NOMO-1 treated with dmso at 0.1 percent for 144 hours (cell line): ENCODE measurements at regions not wholly inside any gene's neighbourhood (a gene's known extent, or its start where the extent isn't known, plus 50 kb on each side); places are given as distances from the start of the nearest gene placed in this dataset.
"Not testable (repeated sequence)": the region's sequence is repeated elsewhere in the genome, so short reads cannot be mapped to it uniquely, and the experiment has no call there.

Experiments used
- DNase-seq: peaks from one replicate; lab custom pipeline; 2025; ENCODE audit not compliant: unreplicated experiment; lab: John Stamatoyannopoulos, UW

DNA sequence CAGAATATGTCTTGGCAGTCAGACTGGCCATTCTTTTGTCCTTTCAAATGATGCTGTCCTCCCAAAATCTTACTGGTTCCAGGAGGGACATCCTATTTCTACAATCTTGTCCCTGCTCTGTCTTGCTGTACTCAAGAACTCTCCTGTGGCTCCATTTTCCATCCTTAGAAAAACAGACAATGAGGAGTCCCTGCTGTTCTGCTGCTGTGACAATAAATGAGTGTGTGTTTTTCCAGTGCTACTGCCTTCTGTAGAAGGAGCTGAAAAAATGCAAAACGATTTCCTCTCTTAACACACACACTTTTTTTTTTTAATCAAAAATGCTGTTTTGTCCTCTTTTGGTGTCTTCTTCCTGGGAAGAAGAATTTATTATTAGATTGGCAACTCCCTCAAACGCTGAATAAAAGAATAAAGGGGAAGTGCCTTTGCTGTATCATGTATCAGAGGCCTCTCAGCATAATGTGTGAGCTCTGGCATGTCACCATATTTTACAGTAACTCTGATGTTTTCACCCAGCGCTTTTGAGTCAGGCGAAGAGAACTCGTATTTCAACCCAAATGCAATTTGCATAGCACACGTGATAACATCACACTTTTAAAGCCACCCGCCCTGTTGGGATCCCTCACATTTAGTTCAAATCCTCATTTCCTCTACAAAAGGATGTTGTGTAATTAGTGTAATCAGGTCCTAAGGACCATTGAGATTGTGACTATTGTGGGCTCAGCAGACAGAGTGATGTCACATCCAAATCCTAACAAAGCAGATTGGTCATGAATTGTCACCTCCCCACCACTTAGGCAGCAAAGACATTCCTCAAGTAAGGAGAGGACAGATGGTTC is 496.0 kb upstream of the LARGE1 start:
- no peak for DNase-seq

DNA sequence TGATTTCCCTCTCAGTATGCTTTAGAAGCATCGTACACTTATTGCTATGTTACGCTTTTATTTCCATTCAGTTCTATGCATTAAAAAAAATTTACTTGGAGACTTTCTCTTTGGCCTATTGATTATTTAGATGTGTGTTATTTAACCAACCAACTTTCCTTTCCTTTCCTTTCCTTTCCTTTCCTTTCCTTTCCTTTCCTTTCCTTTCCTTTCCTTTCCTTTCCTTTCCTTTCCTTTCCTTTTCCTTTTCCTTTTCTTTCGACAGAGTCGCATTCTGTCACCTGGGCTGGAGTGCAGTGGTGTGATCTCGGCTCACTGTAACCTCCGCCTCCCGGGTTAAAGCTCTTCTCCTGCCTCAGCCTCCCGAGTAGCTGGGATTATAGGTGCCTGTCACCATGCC is 502.7 kb upstream of the LARGE1 start:
- not testable (repeated sequence) for DNase-seq

DNA sequence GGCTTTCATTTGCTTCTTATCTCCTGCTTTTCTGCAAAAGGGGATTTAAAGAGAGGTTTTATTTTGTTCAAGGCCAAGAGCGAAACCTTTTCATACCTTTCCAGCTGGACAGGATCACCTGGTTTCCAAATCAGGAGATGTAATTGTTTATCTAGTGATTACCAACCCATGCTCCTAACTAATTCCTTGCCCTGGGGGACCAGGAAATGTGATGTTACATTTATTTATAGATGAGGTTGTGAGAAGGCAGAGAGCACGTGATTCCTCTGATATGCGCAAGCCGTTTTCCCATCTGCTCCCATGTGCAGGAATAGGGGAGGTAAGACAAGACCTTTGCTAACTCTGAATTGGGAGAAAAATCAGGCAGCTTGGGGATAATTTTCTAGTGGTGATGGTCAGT is 507.2 kb upstream of the LARGE1 start:
- no peak for DNase-seq

DNA sequence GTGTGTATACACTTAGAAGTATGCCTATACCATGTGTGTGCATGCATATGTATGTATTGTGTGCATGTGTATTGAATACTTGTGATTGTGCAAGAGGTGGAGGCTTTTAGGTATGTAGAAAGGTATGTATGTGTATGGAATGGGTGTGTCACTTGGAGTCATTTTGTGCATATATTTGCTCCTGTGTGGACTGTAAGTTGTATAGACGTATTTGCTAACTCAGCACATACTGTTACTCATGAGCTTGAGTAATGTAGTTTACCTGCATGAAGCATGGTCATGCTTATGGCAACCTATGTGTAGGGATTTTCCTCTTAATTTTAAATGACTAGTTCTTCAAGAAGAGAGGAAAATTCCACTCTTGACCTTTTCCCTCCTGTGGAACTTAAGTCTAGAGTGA is 507.6 kb upstream of the LARGE1 start:
- DNase-seq = no peak

DNA sequence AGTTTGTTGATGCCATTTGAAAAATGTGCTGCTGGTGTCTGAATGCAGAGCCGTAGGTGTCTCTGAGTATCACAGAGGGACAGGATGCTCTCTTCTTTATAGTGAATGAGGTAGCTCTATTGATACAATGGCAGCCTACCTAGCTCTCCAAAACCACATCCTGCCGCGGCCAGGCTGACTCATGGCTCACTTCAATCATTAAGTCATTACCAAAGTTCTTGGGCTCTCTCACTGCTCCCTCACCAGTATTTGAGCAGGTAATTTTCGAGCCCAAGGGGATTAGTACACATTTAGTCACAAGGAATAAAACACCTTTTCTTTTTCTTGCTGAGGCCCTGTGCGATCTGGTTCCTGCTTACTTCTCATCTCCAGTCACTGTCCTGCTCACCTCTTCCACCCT is 509.0 kb upstream of the LARGE1 start:
- DNase-seq = no peak

DNA sequence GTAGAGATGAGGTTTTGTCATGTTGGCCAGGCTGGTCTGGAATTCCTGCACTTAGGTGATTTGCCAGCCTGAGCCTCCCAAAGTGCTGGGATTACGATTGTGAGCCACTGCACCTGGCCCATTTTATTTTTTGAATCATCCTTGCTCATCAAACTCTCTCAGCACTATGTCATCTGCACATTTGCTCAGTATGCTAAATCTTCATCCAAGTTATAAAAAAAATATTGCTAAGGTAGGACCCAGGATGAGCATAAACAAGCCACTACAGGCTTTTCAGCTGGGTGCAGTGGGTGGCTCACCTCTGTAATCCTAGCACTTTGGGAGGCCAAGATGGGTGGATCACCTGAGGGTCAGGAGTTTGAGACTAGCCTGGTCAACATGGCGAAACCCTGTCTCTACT is 510.1 kb upstream of the LARGE1 start:
- DNase-seq = no peak

DNA sequence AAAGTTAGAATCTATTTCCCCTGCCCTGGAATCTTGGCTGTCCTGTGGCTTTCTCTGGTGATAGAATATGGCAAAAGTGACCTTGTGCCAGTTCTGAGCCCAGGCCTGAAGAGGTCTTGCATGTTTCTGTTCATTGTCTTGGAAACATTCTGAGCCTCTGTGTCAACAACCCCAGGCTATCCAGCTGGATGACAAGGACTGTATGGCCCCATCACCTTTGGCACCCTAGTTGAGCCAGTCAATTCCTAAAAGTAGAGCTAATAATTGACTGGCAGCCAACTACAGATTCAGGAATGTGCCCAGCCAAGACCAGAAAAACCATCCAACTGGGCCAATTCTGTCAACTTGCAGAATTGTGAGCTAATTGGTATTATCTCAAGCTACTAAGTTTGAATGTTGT is 514.1 kb upstream of the LARGE1 start:
- no peak for DNase-seq

DNA sequence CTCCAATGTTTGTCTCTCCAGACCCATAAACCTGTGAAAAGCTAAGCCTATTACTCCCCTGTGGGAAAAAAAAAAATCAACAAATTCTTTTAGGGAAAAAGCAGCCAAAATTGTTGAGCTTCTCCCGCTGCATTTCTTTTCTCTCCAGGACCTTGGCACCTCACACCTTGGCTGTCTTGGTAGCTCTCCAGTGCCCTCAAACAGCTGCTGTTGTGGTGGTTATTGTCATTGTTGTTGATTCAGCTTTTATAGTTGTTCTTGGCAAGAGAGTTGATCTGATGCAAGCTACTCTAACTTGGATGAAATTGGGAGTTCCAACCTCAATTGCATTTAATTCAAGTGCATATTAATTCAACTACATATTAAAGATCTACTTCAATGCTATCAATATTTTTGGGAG is 516.9 kb upstream of the LARGE1 start:
- no peak for DNase-seq

DNA sequence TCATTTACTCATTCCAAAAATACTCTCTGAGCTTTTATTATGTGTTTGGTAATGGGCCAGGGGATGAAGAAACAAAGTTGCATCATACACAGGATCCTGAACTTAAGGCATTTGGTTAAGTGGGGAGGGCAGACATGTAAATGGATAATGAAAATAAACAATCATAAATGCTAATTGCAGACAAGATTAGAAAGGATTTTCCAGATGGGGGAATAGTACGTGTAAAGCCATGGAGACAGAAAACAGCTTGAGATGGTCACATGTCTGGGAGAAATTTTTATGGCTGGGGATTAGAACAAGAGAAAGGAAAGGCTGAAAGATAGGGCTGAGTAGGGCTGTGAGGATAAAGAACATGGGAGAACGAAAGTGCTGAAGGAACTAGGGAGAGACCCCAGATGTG is 534.3 kb upstream of the LARGE1 start:
- no peak for DNase-seq

DNA sequence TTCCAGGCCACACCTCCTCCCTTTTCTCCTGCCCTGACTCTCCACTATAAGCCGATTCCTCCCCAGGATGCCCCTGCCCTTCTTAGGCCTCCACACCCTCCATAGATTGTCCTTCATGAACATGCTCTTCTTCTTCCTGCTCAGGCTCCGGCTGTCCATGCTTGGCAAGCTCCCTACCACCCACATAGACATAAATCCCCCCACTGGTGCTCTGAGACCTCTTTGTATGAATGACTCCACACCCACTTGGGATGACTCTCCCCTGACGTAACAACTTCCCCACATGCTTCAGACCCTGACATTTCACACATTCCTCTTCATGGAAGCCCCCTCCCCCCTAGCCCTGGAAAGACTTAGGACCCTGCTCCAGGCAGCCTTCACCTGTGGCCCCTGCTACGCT is 542.5 kb upstream of the LARGE1 start:
- no peak for DNase-seq

DNA sequence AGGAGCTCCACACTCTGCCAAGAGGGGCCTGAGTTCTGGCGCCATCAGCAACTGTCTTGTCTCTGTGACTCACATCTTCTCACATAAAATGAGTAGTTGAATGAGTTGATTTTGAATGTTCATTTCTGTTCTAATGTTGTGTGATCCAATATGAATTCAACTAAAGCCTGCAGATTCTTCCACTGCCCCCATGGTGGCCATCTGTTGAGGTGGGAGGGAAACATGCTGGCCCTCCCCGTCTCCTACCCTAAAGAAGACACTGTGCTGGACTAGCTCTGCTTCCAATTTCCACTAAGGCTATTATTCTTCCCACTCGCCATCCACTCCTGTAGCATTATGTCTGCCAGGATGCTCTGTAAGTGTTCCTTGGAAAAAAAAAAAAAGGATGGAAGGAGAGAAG is 555.6 kb upstream of the LARGE1 start:
- DNase-seq = no peak

DNA sequence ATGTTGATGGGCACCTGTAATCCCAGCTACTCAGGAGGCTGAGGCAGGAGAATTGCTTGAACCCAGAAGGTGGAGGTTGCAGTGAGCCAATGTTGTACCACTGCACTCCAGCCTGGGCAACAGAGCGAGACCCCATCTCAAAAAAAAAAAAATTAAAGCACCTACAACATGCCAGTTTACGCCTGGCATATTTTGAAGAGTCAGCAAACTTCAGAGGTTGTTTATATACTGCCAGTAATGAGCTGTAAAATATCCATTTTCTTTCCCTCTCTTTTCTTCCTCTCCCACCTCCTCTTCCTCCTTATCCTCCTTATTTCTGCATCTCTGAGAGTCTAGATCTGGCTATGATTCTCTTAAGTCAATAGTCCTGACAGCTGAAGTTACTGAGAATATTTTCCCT is 556.5 kb upstream of the LARGE1 start:
- DNase-seq = no peak

DNA sequence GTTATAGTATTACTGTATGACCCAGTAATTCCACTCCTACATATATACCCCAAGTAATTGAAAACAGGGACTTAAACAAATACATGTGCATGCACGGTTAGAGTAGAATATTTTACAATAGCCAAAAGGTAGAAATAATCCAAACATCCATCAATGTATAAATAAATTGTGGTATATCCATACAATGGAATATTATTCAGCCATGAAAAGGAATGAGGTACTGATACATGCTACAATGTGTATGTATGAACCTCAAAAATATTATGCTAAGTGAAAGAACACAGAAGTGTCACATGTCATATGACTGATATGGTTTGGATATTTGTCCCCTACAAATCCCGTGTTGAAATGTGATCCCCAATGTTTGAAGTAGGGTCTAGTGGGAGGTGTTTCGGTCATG is 560.8 kb upstream of the LARGE1 start:
- no peak for DNase-seq

DNA sequence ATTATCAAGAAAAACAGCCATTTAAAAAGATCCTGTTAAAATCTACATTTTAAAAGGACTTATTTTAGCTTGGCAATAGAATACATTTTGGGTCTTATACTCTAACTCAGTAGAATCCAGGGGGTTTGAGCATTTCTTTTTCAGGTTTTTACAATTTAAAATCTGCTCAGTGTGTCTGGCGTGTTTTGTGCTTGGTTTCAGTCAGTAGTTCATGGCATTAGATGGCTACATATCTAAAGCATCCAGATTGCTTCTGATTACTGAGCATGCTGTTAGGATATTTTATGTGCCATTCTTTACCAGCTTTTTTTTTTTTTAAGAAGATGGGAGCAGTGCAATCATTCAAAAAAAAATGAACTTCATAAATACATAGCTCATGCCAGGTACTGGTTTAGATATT is 566.1 kb upstream of the LARGE1 start:
- no peak for DNase-seq

DNA sequence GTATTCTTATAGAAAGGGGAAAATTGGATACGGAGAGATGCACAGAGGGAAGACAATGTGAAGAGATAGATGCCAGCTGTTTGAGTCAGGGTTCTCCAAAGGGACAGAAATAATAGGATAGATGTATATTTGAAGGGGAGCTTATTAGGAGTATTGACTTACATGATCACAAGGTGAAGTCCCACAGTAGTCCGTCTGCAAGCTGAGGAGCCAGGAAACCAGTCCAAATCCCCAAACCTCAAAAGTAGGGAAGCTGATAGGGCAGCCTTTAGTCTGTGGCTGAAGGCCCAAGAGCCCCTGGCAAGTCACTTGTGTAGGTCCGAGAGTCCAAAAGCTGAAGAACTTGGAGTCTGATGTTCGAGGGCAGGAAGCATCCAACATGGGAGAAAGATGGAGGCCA is 569.6 kb upstream of the LARGE1 start:
- no peak for DNase-seq

DNA sequence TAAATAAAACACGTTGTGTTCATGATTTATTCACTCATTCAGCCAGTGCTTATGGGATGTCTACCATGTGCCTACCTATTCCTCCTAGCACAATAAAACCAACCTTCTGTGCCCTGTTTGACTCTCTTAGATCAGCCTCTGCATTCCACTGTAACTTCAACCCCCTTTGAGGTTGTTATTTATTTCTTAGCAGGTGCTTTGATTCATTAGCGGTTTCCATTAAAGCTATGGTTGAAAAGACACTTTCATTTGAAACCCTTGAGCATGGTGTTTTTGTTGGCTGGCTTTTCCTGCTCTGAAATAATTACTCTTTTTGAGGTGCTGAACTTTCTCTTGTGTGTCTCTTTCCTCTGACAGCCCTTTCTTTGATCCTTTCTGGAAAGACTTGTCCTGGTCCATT is 570.6 kb upstream of the LARGE1 start:
- DNase-seq = no peak

DNA sequence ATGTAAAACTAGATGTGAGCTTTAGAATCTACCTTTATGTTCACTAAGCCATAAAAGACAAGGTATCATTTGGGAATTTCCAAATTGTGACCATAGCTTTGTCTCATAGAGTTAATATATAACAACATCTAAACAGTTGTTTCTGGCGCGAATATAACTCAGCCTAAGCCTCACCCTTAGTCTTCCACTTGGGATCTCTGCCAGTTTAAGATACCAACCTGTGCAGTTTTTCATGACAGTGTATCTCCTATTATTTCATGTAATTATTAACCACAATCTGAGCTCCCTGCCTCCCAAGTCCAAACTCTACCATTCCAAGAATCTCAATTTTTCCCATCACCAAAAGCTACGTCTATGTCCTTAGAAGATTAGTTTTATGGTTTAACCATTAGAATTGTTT is 572.5 kb upstream of the ISX start:
- no peak for DNase-seq

DNA sequence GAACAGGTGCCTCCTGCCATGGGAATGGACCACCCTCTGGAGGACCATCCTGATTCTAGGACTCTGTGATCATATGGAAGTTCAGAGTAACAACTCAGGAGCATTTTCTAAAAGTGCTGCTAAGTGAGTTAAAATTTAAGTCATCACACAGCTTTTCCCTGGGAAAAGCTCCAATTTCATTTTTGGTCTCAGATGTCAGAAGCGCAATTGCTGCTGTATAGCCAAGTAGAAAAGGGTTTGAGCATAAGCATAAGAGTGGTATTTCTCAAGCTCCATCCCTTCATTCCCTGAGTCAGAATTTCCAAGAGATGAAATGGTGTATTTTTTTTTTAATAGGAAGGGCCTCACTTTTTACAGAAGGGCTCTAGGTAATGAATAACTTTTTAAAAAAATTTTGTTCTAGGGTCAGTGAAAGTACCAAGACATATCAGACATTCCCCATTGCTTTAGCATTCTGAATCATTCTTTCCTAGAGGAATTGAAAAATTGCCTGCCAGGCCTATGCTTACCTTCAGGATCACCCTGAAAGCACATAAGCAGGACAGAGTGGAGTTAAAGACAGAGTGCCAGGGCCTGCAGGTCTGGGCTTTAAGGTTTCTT is 564.5 kb upstream of the ISX start:
- no peak for DNase-seq

DNA sequence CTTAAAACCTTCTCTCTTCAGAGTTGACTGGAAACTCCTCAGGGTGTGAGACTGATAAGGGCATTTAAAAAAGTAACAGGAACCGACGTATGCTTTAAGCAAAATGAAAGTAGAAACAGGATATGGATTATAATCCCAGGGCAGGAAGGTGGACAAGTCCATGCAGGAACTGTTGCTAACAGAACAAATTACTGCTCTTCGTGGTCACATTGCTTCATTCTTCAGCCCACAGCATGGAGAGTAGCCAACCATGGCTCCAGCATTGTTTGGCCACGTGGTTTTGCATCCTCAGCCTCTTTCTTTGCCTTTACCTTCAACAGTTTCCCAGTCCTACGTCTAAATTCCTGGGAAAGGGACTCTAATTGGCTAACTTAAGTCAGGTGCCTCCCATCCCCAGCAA is 563.1 kb upstream of the ISX start:
- DNase-seq = no peak

DNA sequence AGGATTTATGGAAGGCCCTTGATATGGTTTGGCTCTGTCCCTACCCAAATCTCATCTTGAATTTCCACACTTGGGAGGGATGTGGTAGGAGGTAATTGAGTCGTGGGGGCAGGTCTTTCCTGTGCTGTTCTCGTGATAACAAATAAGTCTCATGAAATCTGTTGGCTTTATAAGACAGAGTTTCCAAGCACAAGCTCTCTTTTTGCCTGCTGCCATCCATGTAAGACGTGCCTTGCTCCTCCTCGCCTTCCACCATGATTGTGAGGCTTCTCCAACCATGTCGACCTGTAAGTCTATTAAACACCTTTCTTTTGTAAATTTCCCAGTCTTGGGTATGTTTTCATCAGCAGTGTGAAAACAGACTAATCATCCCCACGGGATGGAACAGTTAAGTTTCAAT is 557.2 kb upstream of the ISX start:
- no peak for DNase-seq

DNA sequence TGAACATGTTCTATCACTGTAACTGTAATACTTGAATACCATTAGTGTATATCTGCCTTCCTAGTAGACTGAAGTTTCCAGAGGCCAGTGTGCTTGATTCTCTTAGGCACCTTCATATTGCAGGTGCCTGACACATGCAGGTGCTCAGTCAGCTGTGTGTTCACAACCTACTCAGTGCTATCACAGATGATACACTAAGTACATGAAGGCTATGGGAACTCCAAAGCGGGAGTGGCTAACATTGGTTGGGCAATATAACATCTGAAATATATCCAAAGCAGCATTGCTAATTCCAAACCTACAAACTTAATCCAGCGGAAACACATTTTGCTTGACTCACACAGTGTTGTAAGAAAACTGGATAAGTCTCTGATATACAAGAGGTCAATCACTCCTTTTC is 539.3 kb upstream of the ISX start:
- no peak for DNase-seq

DNA sequence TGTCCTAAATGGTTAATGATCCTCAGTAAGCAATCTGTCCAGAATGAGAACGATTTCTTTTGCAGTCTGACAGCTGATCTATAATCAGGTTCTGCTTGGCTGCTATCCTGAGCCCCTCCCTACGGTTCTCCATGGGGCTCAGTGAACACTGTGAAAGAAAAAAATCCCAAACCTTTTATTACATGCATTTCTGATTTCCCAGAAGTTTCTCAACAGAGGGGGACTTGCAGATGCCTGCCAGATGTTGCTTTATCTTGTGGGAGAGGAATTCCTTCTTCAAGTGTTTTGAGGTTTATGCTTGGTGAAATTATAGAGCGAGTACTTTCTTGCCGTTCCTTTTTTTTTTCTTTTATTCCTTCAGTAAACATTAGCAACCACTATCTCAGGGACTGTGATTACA is 531.9 kb upstream of the ISX start:
- DNase-seq = no peak

DNA sequence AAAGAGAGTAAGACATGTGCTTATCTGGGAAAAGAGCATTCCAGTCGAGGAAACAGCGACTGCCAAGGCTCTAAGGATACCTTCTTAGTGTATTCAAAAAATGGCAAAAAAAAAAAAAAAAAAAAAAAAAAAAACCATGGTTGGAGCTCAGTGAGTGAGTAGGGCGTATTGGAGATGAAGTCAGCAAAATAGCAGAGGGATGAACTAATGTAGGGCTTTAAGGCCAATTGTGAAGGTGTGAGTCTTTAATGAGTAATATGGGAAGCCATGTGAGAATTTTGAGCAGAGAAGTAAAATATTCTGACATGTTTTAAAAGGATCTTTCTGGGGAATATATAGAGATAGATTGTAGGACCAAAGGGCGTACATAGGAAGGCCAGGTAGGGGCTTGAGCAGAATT is 498.6 kb upstream of the ISX start:
- no peak for DNase-seq
